PC-9 (cell line): ENCODE measurements at regions not wholly inside any gene's neighbourhood (a gene's known extent, or its start where the extent isn't known, plus 50 kb on each side); places are given as distances from the start of the nearest gene placed in this dataset.

Source experiments
- EZH2 ChIP-seq: fragments of 200-600 bp; sonication (generic); IDR thresholded peaks from 2 replicates; pipeline ENCODE4 v1.8.0; 2017; ENCODE audit warnings: antibody characterized with exemption, low read depth
- TF ChIP-seq, protein P1 (sequence below): fragments of 200-600 bp; sonication (generic); conservative IDR thresholded peaks from 2 replicates; pipeline ENCODE4 v1.6.1; 2017; ENCODE audit warnings: mixed run types, antibody characterized with exemption, mild to moderate bottlenecking, moderate library complexity

DNA sequence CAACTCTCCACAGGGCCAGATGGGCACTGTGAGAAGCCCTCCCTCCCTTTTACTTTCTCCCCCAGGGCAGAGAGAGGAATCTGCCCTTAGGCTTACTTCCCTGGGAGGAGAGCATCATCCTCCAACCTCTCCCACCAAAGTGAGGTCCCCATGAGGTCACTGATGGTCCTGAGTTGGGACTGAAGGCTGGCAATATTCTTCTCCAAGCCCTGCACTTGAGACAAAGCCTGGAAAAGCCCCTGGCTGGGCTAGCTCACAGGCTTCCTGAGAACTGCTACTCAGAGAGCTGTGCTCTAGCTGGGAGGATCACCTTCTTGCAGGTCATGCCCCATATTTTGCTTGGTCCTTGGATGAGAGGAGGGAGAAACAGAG lies 110.0 kb upstream of the MEF2A start:
- TF ChIP-seq, protein P1, sequence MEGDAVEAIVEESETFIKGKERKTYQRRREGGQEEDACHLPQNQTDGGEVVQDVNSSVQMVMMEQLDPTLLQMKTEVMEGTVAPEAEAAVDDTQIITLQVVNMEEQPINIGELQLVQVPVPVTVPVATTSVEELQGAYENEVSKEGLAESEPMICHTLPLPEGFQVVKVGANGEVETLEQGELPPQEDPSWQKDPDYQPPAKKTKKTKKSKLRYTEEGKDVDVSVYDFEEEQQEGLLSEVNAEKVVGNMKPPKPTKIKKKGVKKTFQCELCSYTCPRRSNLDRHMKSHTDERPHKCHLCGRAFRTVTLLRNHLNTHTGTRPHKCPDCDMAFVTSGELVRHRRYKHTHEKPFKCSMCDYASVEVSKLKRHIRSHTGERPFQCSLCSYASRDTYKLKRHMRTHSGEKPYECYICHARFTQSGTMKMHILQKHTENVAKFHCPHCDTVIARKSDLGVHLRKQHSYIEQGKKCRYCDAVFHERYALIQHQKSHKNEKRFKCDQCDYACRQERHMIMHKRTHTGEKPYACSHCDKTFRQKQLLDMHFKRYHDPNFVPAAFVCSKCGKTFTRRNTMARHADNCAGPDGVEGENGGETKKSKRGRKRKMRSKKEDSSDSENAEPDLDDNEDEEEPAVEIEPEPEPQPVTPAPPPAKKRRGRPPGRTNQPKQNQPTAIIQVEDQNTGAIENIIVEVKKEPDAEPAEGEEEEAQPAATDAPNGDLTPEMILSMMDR, result no peak
- no peak for TF ChIP-seq EZH2
